HepG2 (cell line): ENCODE measurements at regions not wholly inside any gene's neighbourhood (a gene's known extent, or its start where the extent isn't known, plus 50 kb on each side); places are given as distances from the start of the nearest gene placed in this dataset.

ENCODE experiments used
- ATAC-seq: fragments of 200-7000 bp; cut with Tn5 transposase; 3 replicates; pipeline ENCODE4 v1.9.1; 2020; ENCODE audit warnings: mild to moderate bottlenecking, moderate library complexity
- BruUV-seq: library from RNA; stranded (reverse); fragments of 400-500 nt; replicated peaks from 2 replicates; lab custom pipeline; 2021; lab: Mats Ljungman, UMichigan
- CTCF ChIA-PET: fragments of 300-600 bp; formaldehyde crosslinking; extraction: SDS; loops from one replicate; lab custom pipeline; 2021; ENCODE audit warnings: low total read pairs, inconsistent platforms, low intra/inter-chr PET ratio; lab: Yijun Ruan, JAX
- POLR2A ChIA-PET: fragments of 350-600 bp; sonication (Branson Sonifier 250); formaldehyde crosslinking; loops from one replicate; lab custom pipeline; 2020; ENCODE audit warnings: antibody characterized with exemption, inconsistent platforms; lab: Yijun Ruan, JAX
- DNase-seq: peaks from one replicate; pipeline ENCODE4 v3.0.0-alpha.2; 2015; ENCODE audit warnings: low spot score
- FAIRE-seq: peaks from 3 replicates; lab custom pipeline; 2011; peaks lifted over from hg19 to GRCh38; lab: Jason Lieb, UNC
- H2AFZ ChIP-seq: one replicate; pipeline ENCODE4 v1.6.1; 2011; ENCODE audit warnings: low read length, inconsistent platforms
- H3K27ac ChIP-seq: fragments of 300-600 bp; 3 replicates; pipeline ENCODE4 v1.8.0; 2011; ENCODE audit warnings: mixed run types, mild to moderate bottlenecking, mixed read lengths, low read length, inconsistent platforms; ENCODE audit not compliant: insufficient read depth; ENCODE audit errors: extremely low read length
- H3K27me3 ChIP-seq, 2 experiments: fragments of 200-600 bp in 1 of 2; 2 replicates in 1 of 2; 3 replicates in 1 of 2; pipeline versions ENCODE4 v1.6.0 to v1.8.0; 2011; ENCODE audit warnings: low read length in 2 of 2, mild to moderate bottlenecking in 2 of 2, moderate library complexity in 2 of 2, inconsistent platforms in 1 of 2; ENCODE audit not compliant: insufficient read depth in 2 of 2, control insufficient read depth in 1 of 2
- H3K36me3 ChIP-seq, 2 experiments: fragments of 200-600 bp in 1 of 2; replicated peaks in 1 of 2; 2 replicates in 1 of 2; 3 replicates in 1 of 2; pipeline versions ENCODE4 v1.5.1 to v1.8.0; 2011; ENCODE audit warnings: low read length in 2 of 2, inconsistent platforms in 1 of 2; ENCODE audit not compliant: insufficient read depth in 2 of 2, control insufficient read depth in 1 of 2
- H3K4me1 ChIP-seq: 2 replicates; pipeline ENCODE4 v1.5.1; 2012; ENCODE audit warnings: low read length, inconsistent platforms; ENCODE audit not compliant: insufficient read depth
- H3K4me2 ChIP-seq: 2 replicates; pipeline ENCODE4 v1.6.0; 2011; ENCODE audit warnings: low read depth, low read length, inconsistent platforms
- H3K4me3 ChIP-seq, 3 experiments: fragments of 200-600 bp in 1 of 3; sonication (generic), shearing (Covaris generic) in 1 of 3; replicated peaks in 1 of 3; 2 replicates each; pipeline ENCODE4 v1.5.1; 2011 to 2016; ENCODE audit warnings: low read length in 3 of 3, inconsistent platforms in 2 of 3, low read depth in 2 of 3, mild to moderate bottlenecking in 2 of 3, control low read depth in 1 of 3, mixed read lengths in 1 of 3; ENCODE audit not compliant: insufficient read depth in 1 of 3
- H3K79me2 ChIP-seq: one replicate; pipeline ENCODE4 v1.6.1; 2011; ENCODE audit warnings: low read length, inconsistent platforms; ENCODE audit not compliant: insufficient read depth
- H3K9ac ChIP-seq: 2 replicates; pipeline ENCODE4 v1.6.0; 2011; ENCODE audit warnings: mild to moderate bottlenecking, low read depth, low read length, inconsistent platforms; ENCODE audit not compliant: insufficient read depth
- H3K9me3 ChIP-seq: 2 replicates; pipeline ENCODE4 v1.5.1; 2012; ENCODE audit warnings: mild to moderate bottlenecking, low read length
- H4K20me1 ChIP-seq: 2 replicates; pipeline ENCODE4 v1.6.0; 2011; ENCODE audit warnings: inconsistent platforms, mild to moderate bottlenecking, low read length, moderate library complexity; ENCODE audit not compliant: insufficient read depth
- EP300 ChIP-seq, 3 experiments: sonication (generic) in 1 of 3; formaldehyde crosslinking in 1 of 3; IDR thresholded peaks; 2 replicates each; pipeline versions ENCODE4 v1.5.1 to v1.6.1; 2011 to 2020; ENCODE audit warnings: low read depth in 2 of 3, low read length in 2 of 3, borderline replicate concordance in 1 of 3, improper control_type of control experiment in 1 of 3, mild to moderate bottlenecking in 1 of 3, missing genetic modification reagents in 1 of 3, moderate library complexity in 1 of 3
- HNF4A ChIP-seq: sonication (generic); formaldehyde crosslinking; IDR thresholded peaks from 2 replicates; pipeline ENCODE4 v1.4.0; 2020; ENCODE audit warnings: missing genetic modification reagents
- NCOA2 ChIP-seq: sonication (generic); formaldehyde crosslinking; IDR thresholded peaks from 2 replicates; pipeline ENCODE4 v1.8.0; 2022; ENCODE audit warnings: inconsistent platforms
- RBM22 ChIP-seq: fragments of 200-400 bp; formaldehyde crosslinking; optimal IDR thresholded peaks from 2 replicates; pipeline ENCODE3; 2017; ENCODE audit warnings: mild to moderate bottlenecking, low read length, moderate library complexity
- TEAD3 ChIP-seq: optimal IDR thresholded peaks from 2 replicates; pipeline ENCODE3; 2016; ENCODE audit warnings: borderline replicate concordance
- ZFX ChIP-seq: sonication (generic); formaldehyde crosslinking; IDR thresholded peaks from 2 replicates; pipeline ENCODE4 v1.4.0; 2020; ENCODE audit warnings: mild to moderate bottlenecking, low read depth, missing genetic modification reagents, moderate library complexity
- ZNF326 ChIP-seq: sonication (generic); formaldehyde crosslinking; IDR thresholded peaks from 2 replicates; pipeline ENCODE4 v1.4.0; 2020; ENCODE audit warnings: missing genetic modification reagents, borderline replicate concordance
- whole genome bisulfite sequencing: methylation state at CpG from one replicate; pipeline ENCODE4 v1.1.6; 2017; ENCODE audit warnings: low lambda C conversion rate; 5-methylcytosine and 5-hydroxymethylcytosine counted together
- in situ Hi-C: cut with HindIII; loops from 2 replicates; pipeline ENCODE4 v1.10.0; 2017; ENCODE audit warnings: low pct_unique_long_range_greater_than_20kb; ENCODE audit not compliant: extremely low pct_ligation_motif_present
- intact Hi-C: fragments of 100-400 bp; cut with micrococcal nuclease; formaldehyde crosslinking; loops from one replicate; pipeline ENCODE4 v1.10.0; 2022; ENCODE audit not compliant: unreplicated experiment

DNA sequence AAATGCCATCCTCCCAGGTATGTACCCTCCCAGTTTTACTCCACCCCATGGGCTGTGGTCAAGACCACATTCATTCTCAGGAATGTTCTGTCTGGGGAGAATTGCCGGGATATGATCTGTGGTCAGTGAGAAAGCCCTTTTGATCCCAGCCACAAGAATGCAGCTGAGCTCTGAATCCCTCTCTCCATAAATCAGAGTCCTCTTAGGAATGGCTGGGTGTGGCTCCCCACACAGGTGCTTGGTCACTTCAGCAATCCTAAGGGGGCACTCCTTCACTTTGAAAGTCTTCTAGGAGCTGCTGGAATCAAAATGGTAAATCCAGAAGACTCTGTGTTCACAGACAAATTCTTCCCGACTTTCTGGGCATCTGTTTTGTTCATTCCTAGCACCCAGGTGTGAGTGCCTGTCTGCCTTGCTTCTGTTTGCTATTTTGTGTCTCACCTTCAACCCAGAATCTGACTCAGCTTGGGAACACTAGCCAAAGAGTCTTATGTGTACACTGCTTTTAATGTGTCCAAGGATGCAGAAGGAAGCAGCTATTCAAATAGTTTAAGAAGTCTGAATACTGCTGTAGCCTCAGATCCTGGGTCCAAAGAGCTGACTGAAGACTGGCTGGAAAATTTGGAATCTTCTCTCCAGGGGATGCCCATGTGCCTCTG, 144.6 kb upstream of the CDKN3 start:
- CTCF ChIA-PET: no interaction called here
- intact Hi-C loops: no loop called here
- Histone ChIP-seq H3K79me2 (no peaks in the 10 kb centered on the region), H3K4me2 (no peak overlapping the region), H3K27me3 (no peaks in the 10 kb centered on the region), H3K9me3 (no peaks in the 10 kb centered on the region), H4K20me1 (no peaks in the 10 kb centered on the region), H3K4me1 (peaks cover 17% of the 10 kb centered on the region), H2AFZ (no peak overlapping the region), H3K4me3 (no peak overlapping the region), H3K36me3 (no peaks in the 10 kb centered on the region), H3K9ac (no peak overlapping the region), H3K27ac (no peak overlapping the region)
- 6% methylated on average over 2 of the region's 2 CpGs for WGBS
- peak; percentile 7; the same call in 1 of the 2 replicates for TF ChIP-seq HNF4A
- TF ChIP-seq NCOA2 (CRISPR knock-in tag): 0 out of 2 replicates have a peak, but pooled peaks have one; percentile 16
- no peak for TF ChIP-seq ZNF326 (CRISPR knock-in tag)
- peak; percentile 53 for TF ChIP-seq TEAD3 (CRISPR knock-in tag)
- peak in 1 of 2 experiments; percentile 37; a peak in 1 of 4 replicates for TF ChIP-seq EP300 (IDR thresholded peaks at IDR 0.05; ENCODE audit: low read depth in 2 of 2, low read length in 2 of 2)
- no peak for TF ChIP-seq EP300 (CRISPR knock-in tag; IDR thresholded peaks at IDR 0.05; ENCODE audit: borderline replicate concordance)
- TF ChIP-seq RBM22: no peak
- no peak for TF ChIP-seq ZFX (CRISPR knock-in tag)
- ATAC-seq (peak; percentile 47; the same call in 1 of the 3 replicates), FAIRE-seq (no peak), DNase-seq (peak; percentile 63)
- in situ Hi-C loops: no loop called here
- POLR2A ChIA-PET: interaction anchor here (1.1 kb wide), 1 partner anchor 115 kb away, joined by 3 read pairs; no protein-coding TSS in a partner anchor
- no TSS peak for BruUV-seq
